ENCODE measurements at regions not wholly inside any gene's neighbourhood (a gene's known extent, or its start where the extent isn't known, plus 50 kb on each side); places are given as distances from the start of the nearest gene placed in this dataset.

DNA sequence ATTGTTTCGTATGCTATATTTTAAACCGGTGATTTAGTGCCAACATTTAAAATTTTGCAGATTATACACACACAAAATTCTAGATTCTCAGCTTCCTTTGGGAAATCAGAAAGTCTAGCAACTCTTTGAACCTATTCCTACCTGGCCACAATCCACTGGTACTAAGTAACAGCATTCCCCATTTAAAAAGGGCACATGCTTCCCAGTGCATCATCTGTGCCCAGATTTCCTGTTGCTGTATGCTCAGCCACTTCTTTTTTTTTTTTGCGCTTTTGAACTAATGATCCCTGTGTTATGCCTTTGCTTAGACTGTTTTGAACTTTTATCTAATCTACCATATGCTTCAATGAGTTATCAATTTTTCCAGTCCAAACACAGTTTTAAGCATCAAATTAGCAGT is 548.4 kb downstream of the PLPP3 start:
- no peak overlapping the region for H3K27ac ChIP-seq (ENCODE audit: insufficient read depth, low read length, poor library complexity, severe bottlenecking)
- no peak for DNase-seq
- H3K4me3 ChIP-seq (ENCODE audit: insufficient read depth, low read depth, low read length, poor library complexity, severe bottlenecking) = no peak overlapping the region
- H3K36me3 ChIP-seq (ENCODE audit: control insufficient read depth, insufficient read depth, low read length) = no peaks in the 10 kb centered on the region
- H3K27me3 ChIP-seq (replicated peaks; ENCODE audit: control insufficient read depth, insufficient read depth, low read length, poor library complexity, severe bottlenecking) = no peaks in the 10 kb centered on the region
- H3K9me3 ChIP-seq (ENCODE audit: control insufficient read depth, low read length) = no peaks in the 10 kb centered on the region
- H3K4me1 ChIP-seq (ENCODE audit: control insufficient read depth, insufficient read depth, low read length, poor library complexity, severe bottlenecking) = no peaks in the 10 kb centered on the region

DNA sequence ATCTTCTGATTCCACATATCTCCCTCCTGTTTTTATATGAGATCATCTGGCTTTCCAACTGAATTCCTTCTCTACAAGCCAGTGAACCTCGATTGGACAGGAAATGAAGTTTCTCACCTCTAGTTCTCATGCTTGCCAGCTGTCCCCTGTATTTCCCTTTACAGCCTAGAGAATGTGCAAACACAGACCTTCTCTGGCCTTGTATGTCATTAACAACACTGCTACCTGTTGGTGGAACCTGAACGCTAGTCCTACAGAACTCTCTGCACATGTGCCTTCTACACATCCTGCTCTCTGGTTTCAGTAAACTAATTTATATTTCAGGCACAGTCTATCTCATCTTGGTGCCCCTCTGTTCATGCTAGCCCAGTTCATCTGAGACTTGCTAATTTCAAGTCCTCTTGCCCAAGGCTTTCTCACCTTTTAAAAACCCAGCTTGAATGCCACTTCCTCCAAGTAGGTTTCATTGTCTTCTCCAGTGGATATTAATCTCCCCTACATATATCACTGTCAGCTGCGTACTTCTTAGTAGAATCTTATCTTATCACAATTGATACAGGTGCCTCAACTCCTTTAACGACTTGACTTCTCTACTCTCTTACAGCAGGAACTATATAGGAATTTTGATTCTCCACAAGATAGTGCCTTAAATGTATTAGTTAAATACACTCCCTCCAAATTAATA is 549.9 kb downstream of the PLPP3 start:
- Histone ChIP-seq H3K4me3 (ENCODE audit: insufficient read depth, low read depth, low read length, poor library complexity, severe bottlenecking) (no peak overlapping the region), H3K9me3 (ENCODE audit: control insufficient read depth, low read length) (no peaks in the 10 kb centered on the region), H3K36me3 (ENCODE audit: control insufficient read depth, insufficient read depth, low read length) (no peaks in the 10 kb centered on the region), H3K27ac (ENCODE audit: insufficient read depth, low read length, poor library complexity, severe bottlenecking) (no peak overlapping the region), H3K4me1 (ENCODE audit: control insufficient read depth, insufficient read depth, low read length, poor library complexity, severe bottlenecking) (no peaks in the 10 kb centered on the region), H3K27me3 (replicated peaks; ENCODE audit: control insufficient read depth, insufficient read depth, low read length, poor library complexity, severe bottlenecking) (no peaks in the 10 kb centered on the region)
- DNase-seq = no peak

DNA sequence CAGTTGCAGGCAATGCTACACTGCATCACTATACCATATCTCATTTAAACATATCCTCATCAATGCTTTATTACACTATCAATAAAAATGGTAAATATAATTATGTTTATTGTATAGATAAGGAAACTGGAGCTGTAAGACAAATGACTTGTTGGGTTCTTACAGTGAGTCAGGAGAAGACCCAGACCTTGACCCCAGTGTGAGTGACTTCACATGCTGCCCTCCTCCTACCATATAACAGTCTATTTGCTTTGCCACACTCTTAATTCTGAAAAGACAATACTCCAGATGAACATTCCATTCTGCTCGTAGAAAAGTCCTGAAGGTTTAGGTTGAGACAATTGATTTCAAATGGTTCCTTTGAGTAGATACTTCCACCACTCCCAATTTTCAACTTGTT is 550.5 kb downstream of the PLPP3 start:
- no peak overlapping the region for H3K4me3 ChIP-seq (ENCODE audit: insufficient read depth, low read depth, low read length, poor library complexity, severe bottlenecking)
- no peaks in the 10 kb centered on the region for H3K9me3 ChIP-seq (ENCODE audit: control insufficient read depth, low read length)

DNA sequence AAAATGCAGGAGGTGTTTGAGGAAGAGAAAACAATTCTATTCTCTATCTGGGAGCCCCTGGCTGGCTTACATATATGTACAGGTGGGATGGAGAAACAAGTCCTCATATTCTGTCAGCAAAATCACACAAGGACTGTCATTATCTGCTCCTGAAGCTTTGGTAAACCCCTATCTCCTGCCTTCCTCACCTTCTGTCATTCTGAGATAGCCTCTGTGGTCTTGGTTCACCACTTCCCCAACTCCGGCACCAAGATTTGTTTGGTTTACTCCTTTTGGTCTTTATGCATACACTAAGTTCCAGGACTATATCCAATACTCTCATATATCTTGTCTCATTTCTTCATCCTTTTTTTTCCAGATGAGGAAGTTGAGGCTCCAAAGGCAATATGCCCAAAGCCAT is 551.1 kb downstream of the PLPP3 start:
- no peaks in the 10 kb centered on the region for H3K36me3 ChIP-seq (ENCODE audit: control insufficient read depth, insufficient read depth, low read length)
- H3K9me3 ChIP-seq (ENCODE audit: control insufficient read depth, low read length) = no peaks in the 10 kb centered on the region
- H3K27ac ChIP-seq (ENCODE audit: insufficient read depth, low read length, poor library complexity, severe bottlenecking) = no peak overlapping the region
- H3K4me3 ChIP-seq (ENCODE audit: insufficient read depth, low read depth, low read length, poor library complexity, severe bottlenecking) = no peak overlapping the region
- no peaks in the 10 kb centered on the region for H3K27me3 ChIP-seq (replicated peaks; ENCODE audit: control insufficient read depth, insufficient read depth, low read length, poor library complexity, severe bottlenecking)
- no peak for DNase-seq
- no peaks in the 10 kb centered on the region for H3K4me1 ChIP-seq (ENCODE audit: control insufficient read depth, insufficient read depth, low read length, poor library complexity, severe bottlenecking)

More for the DNA sequence above, 550.5 kb downstream of the PLPP3 start:
- DNase-seq = no peak
- H3K27ac ChIP-seq (ENCODE audit: insufficient read depth, low read length, poor library complexity, severe bottlenecking) = no peak overlapping the region
- H3K27me3 ChIP-seq (replicated peaks; ENCODE audit: control insufficient read depth, insufficient read depth, low read length, poor library complexity, severe bottlenecking) = no peaks in the 10 kb centered on the region
- no peaks in the 10 kb centered on the region for H3K36me3 ChIP-seq (ENCODE audit: control insufficient read depth, insufficient read depth, low read length)
- no peaks in the 10 kb centered on the region for H3K4me1 ChIP-seq (ENCODE audit: control insufficient read depth, insufficient read depth, low read length, poor library complexity, severe bottlenecking)

DNA sequence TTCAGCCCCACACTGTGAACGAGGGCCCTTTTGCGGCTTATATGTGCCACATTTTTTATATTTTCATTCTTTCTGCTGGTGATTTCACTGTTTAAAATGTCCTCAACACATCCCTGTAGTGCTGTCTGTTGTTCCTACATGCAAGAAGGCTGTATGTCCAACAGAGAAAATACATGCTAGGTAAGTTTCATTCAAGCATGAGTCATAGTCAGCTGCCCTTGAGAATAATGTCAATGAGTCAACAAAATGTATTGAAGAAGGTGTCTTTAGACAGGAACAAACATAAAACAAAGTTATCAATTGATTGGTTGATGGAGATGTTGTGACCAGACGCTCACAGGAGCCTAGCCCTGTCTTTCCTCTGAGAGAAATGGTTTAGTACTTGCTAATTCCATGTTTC is 553.4 kb downstream of the PLPP3 start:
- Histone ChIP-seq H3K27ac (ENCODE audit: insufficient read depth, low read length, poor library complexity, severe bottlenecking) (no peak overlapping the region), H3K4me3 (ENCODE audit: insufficient read depth, low read depth, low read length, poor library complexity, severe bottlenecking) (no peak overlapping the region), H3K4me1 (ENCODE audit: control insufficient read depth, insufficient read depth, low read length, poor library complexity, severe bottlenecking) (no peaks in the 10 kb centered on the region), H3K27me3 (replicated peaks; ENCODE audit: control insufficient read depth, insufficient read depth, low read length, poor library complexity, severe bottlenecking) (no peaks in the 10 kb centered on the region), H3K36me3 (ENCODE audit: control insufficient read depth, insufficient read depth, low read length) (no peaks in the 10 kb centered on the region), H3K9me3 (ENCODE audit: control insufficient read depth, low read length) (no peaks in the 10 kb centered on the region)
- DNase-seq = no peak

DNA sequence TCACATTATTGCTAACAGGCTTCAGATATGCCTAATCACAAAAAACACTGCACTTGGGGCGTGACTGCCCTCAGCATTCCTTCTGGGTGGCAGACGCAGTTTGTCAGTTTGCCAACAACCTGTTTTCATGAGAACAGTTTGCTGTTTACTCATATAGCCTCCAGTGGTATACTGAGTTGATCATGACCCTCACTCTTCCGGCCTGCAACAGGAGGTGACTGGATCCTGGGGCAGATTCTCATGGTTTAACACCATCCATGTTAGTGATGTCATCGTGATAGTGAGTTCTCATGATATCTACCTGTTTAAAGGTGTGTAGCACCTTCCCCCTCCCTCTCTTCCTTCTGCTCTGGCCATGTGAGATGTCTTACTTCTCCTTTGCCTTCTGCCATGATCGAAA is 555.2 kb downstream of the PLPP3 start:
- Histone ChIP-seq H3K36me3 (ENCODE audit: control insufficient read depth, insufficient read depth, low read length) (no peaks in the 10 kb centered on the region), H3K27me3 (replicated peaks; ENCODE audit: control insufficient read depth, insufficient read depth, low read length, poor library complexity, severe bottlenecking) (no peaks in the 10 kb centered on the region), H3K27ac (ENCODE audit: insufficient read depth, low read length, poor library complexity, severe bottlenecking) (no peak overlapping the region), H3K4me3 (ENCODE audit: insufficient read depth, low read depth, low read length, poor library complexity, severe bottlenecking) (no peak overlapping the region), H3K9me3 (ENCODE audit: control insufficient read depth, low read length) (no peaks in the 10 kb centered on the region), H3K4me1 (ENCODE audit: control insufficient read depth, insufficient read depth, low read length, poor library complexity, severe bottlenecking) (no peaks in the 10 kb centered on the region)
- no peak for DNase-seq

DNA sequence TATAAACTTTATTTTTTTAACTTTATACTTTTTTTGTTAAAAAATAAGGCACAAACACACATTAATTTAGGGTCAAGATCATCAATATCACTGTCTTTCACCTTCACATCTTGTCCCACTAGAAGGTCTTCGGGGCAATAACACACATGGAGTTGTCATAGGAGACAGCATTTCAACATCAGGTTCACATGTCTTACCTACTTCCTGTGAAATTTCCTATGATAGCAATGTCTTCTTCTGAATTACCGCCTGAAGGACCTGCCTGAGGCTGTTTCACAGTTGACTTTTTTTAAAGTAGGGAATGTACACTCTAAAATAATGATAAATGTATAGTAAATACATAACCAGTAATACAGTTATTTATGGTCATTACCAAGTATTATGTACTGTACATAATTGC is 559.4 kb downstream of the PLPP3 start:
- Histone ChIP-seq H3K4me3 (ENCODE audit: insufficient read depth, low read depth, low read length, poor library complexity, severe bottlenecking) (no peak overlapping the region), H3K27ac (ENCODE audit: insufficient read depth, low read length, poor library complexity, severe bottlenecking) (no peak overlapping the region), H3K27me3 (replicated peaks; ENCODE audit: control insufficient read depth, insufficient read depth, low read length, poor library complexity, severe bottlenecking) (no peaks in the 10 kb centered on the region), H3K9me3 (ENCODE audit: control insufficient read depth, low read length) (no peaks in the 10 kb centered on the region), H3K36me3 (ENCODE audit: control insufficient read depth, insufficient read depth, low read length) (no peaks in the 10 kb centered on the region), H3K4me1 (ENCODE audit: control insufficient read depth, insufficient read depth, low read length, poor library complexity, severe bottlenecking) (no peaks in the 10 kb centered on the region)
- no peak for DNase-seq

DNA sequence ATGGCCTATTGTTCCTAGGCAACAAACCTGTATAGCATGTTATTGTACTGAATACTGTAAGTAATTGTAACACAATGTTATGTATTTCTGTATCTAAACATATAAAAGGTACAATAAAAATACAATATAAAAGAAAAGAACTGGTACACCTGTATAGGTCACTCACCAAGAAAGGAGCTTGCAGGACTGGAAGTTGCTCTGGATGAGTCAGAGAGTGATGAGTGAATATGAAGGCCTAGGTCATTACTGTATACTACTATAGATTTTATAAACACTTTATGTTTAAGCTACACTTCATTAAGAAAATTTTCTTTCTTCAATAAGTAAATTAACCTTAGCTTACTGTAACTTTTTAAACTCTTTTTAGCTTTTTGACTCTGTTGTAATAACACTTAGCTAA is 559.9 kb downstream of the PLPP3 start:
- Histone ChIP-seq H3K27me3 (replicated peaks; ENCODE audit: control insufficient read depth, insufficient read depth, low read length, poor library complexity, severe bottlenecking) (no peaks in the 10 kb centered on the region), H3K9me3 (ENCODE audit: control insufficient read depth, low read length) (no peaks in the 10 kb centered on the region), H3K27ac (ENCODE audit: insufficient read depth, low read length, poor library complexity, severe bottlenecking) (no peak overlapping the region), H3K36me3 (ENCODE audit: control insufficient read depth, insufficient read depth, low read length) (no peaks in the 10 kb centered on the region), H3K4me1 (ENCODE audit: control insufficient read depth, insufficient read depth, low read length, poor library complexity, severe bottlenecking) (no peaks in the 10 kb centered on the region), H3K4me3 (ENCODE audit: insufficient read depth, low read depth, low read length, poor library complexity, severe bottlenecking) (no peak overlapping the region)
- DNase-seq = no peak

DNA sequence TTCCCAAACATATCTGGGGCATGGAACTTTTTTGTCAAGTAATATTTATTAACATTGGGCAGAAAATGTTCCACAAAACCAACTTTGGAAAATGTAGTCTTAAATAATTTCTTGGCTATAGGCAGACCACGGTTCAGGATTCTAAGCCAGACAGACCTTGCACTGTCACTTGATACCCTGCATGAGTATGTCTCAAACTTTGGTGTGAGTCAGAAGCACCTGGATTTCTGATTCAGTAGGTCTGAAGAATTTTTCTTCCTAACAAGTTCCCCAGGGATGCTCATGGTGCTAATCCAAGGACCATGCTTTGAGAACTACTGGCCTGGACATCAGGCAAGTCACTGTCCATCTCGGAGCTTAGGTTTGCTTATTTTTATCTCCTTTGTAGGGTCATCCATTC is 562.0 kb downstream of the PLPP3 start:
- H3K4me1 ChIP-seq (ENCODE audit: control insufficient read depth, insufficient read depth, low read length, poor library complexity, severe bottlenecking) = no peaks in the 10 kb centered on the region
- no peak overlapping the region for H3K4me3 ChIP-seq (ENCODE audit: insufficient read depth, low read depth, low read length, poor library complexity, severe bottlenecking)
- H3K36me3 ChIP-seq (ENCODE audit: control insufficient read depth, insufficient read depth, low read length) = no peaks in the 10 kb centered on the region
- no peaks in the 10 kb centered on the region for H3K9me3 ChIP-seq (ENCODE audit: control insufficient read depth, low read length)
- no peaks in the 10 kb centered on the region for H3K27me3 ChIP-seq (replicated peaks; ENCODE audit: control insufficient read depth, insufficient read depth, low read length, poor library complexity, severe bottlenecking)
- no peak for DNase-seq
- no peak overlapping the region for H3K27ac ChIP-seq (ENCODE audit: insufficient read depth, low read length, poor library complexity, severe bottlenecking)

DNA sequence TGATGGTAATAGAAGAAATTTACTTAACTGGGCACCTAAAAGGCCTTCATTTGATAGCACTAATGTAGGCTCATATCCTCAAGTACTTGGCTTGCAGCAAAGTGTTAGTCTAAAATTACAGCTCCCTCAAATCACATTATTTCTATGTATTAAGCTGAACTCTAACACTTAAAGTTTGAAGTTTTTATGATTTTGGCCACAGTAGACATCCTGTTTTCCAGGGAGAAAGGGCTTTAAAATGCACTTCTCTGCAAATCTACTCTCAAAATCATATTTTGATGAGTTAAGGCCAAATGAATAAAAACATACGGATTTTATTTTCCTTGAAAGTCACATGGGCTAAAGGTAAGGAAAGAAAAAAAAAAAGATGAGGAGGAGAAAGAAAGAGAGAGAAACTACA is 575.5 kb downstream of the PLPP3 start:
- no peaks in the 10 kb centered on the region for H3K27me3 ChIP-seq (replicated peaks; ENCODE audit: control insufficient read depth, insufficient read depth, low read length, poor library complexity, severe bottlenecking)
- H3K36me3 ChIP-seq (ENCODE audit: control insufficient read depth, insufficient read depth, low read length) = no peaks in the 10 kb centered on the region
- no peaks in the 10 kb centered on the region for H3K9me3 ChIP-seq (ENCODE audit: control insufficient read depth, low read length)
- no peak overlapping the region for H3K4me3 ChIP-seq (ENCODE audit: insufficient read depth, low read depth, low read length, poor library complexity, severe bottlenecking)
- DNase-seq = no peak
- no peaks in the 10 kb centered on the region for H3K4me1 ChIP-seq (ENCODE audit: control insufficient read depth, insufficient read depth, low read length, poor library complexity, severe bottlenecking)
- no peak overlapping the region for H3K27ac ChIP-seq (ENCODE audit: insufficient read depth, low read length, poor library complexity, severe bottlenecking)
